Stimulated activated CD4-positive, alpha-beta T cell treated with anti-CD3 and anti-CD28 coated beads, Interleukin-15, amount 100 ng/mL, for 48 hours (primary cell): ENCODE measurements at regions not wholly inside any gene's neighbourhood (a gene's known extent, or its start where the extent isn't known, plus 50 kb on each side); places are given as distances from the start of the nearest gene placed in this dataset.
"Not testable (repeated sequence)": the region's sequence is repeated elsewhere in the genome, so short reads cannot be mapped to it uniquely, and the experiment has no call there.

Experiments used
- DNase-seq, 2 donors: peaks; one replicate each; pipeline ENCODE4 v3.0.0-alpha.2; 2020; ENCODE audit warnings: low read depth in 2 of 2

DNA sequence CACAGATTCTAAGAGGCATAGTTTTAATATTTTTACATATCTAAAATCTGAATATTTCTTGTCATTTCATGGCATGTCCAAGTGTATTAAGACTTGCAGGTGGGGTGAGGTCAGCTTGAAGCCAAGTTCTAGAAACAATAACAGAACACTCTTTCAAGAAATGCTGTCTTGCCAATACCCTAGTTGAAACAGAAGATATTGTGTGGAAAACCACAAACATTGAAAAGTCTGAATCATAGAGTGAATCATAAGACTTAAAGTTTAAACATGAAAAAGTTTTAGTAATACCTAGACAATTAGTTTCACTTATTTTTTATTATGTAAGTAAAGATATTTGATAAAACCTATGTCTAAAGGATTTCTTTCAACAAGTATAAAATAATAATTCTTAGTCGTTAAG lies 191.5 kb upstream of the CAND1 start:
- DNase-seq, result no peak

GRCh38 chr12:67078957-67079356 lies 190.2 kb upstream of the CAND1 start:
- no peak for DNase-seq

- no peak for DNase-seq
Observed at GRCh38 chr12:67080637-67081036, 188.5 kb upstream of the CAND1 start.

DNA sequence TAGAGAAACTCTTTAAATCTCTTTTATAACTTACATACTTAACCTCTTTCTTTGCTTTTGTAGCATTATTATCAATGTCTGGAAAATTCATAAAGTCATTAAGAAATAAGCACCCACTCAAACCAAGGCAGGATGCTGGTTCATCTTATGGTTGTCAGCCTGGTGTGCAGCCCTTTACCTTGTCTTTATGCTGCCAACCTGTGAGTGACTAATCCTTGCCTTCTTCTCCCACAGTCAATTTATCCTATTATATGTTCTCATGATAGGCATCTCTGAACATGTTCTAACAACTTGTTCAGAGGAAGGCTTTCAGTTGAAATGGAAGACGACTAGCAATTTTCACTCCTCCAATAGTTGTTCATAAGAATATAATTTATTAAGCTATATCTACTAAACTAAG lies 186.9 kb upstream of the CAND1 start:
- DNase-seq, result no peak

DNA sequence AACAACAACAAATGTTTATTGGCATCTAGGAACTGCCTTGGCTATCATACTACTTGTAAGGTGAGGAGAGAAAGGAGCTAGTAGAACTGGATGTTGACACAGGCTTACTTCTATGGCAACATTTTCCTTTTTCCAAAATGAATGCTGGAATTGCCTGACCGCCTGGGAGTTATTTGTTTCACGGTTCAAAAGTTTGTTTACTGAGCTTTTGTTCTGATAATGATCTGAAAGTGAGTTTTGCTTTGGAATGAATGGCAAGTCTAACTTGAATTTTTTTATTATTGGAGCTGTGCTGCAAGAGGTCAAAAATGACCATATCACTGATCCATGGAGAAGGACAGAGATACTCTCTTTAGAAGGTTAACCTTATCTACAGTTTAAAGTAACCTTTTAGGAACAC lies 183.5 kb upstream of the CAND1 start:
- DNase-seq, result no peak

GRCh38 chr12:67086116-67086515 lies 183.0 kb upstream of the CAND1 start:
- DNase-seq, result no peak

DNA sequence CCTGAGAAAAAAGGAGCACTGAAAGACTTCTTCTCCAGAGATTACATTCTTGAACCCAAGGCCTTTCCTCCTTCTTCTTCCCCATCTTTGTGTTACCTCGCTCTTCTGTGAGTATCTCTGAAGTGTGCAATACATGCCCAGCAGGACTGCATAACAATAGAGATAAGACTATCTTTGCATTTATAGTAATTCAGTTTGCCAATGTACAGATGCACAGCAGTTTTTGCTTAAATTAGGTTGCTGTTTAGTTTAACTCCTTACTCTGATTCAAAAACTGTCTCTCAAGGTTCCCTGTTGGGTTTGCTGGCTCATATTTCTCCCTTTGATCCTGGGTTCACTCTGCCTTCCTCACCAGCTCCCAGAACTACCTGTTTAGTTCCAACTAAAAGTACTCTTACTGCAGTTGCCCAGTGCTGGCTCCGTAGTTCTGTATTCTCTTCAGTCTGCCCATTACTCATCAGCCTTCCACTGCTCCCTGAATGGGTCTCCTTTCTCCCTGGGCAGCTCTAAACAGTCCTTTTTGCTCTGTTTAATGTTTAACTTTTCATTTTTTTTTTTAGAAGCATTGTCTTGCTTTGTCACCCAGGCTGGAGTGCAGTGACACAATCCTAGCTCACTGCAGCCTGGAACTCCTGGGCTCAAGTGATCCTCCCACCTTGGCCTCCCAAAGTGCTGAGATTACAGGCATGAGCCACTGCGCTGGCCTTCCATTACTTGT lies 180.6 kb upstream of the CAND1 start:
- no peak for DNase-seq

DNA sequence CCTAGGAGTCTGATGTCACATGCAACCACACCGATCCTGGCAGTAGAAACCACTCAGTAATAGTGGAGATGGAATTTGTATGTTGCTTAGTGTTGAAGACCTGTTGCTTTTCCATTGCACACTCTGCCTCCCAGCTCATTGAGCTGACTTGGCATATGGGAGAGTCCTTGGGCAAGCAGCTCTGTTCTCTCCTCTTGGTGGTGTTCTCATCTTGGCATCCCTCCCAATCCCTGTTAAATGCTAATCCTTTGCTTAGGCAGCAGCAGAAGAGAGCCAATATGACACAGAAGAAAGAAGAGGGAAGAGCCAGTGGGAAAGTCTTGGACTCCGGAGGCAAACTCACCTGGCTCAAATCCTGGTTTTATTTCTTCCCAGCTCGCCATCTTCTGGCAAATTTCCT lies 178.0 kb upstream of the CAND1 start:
- no peak for DNase-seq

- no peak for DNase-seq
Observed at GRCh38 chr12:67091678-67092077, 177.5 kb upstream of the CAND1 start.

- DNase-seq, result not testable (repeated sequence)
Observed at GRCh38 chr12:67092934-67093333, 176.2 kb upstream of the CAND1 start.

DNA sequence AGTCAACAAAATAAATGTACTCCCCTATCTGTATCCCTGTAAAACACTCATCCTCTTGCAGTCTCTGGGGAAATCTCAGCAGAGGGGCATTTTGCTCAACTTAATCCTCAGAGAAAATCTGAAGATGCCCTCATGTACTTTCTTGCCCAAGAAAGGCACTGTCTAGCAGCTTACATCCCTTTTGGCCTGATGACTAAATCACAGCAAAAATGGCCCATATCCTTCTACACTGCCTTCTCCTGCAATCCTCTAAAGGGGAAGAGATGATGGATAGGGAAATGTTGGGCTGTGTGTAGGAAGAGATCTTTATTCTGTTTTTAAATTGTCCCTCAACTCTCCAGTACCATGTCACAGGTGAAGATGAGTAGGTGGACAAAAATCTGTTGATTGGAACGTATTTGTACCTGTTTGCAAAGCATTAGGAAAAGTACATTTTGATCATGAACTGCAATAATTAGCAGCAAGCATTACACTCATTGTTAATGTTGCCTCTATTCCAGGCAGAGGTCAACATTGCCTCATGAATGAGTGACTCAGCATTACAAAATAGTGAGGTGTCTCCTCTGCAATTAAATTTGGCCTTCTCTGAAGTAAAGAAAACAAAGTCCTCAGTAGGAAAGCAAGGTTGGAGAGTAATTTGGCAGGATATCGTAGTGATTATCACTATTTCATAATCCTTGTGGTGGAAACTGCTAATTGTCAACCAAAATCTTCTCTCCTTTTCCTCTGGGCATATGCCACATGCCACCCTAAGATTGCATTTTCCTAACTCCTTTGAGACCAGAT lies 172.4 kb upstream of the CAND1 start:
- no peak for DNase-seq

- DNase-seq, result no peak
Observed at GRCh38 chr12:67099858-67100257, 169.3 kb upstream of the CAND1 start.

DNA sequence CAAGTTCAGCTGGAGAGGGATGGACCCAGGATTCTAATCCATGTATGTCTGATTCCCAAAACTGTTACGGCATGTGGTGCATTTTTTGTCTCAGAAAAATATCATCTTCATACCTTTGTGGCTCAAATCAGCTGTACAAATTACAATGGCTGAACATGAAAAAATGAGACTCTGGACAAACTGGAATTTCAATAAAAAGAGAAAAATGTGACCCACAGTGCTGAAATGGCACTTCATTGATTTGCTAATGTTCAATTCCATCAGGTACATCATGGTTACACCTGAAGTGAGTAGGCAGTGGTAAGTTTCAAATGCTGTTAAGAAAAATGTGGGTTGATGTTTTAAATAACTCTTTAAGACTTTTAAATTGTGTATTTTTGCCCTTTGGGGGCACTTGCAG lies 165.6 kb upstream of the CAND1 start:
- no peak for DNase-seq

- no peak for DNase-seq
Observed at GRCh38 chr12:67107235-67107634, 161.9 kb upstream of the CAND1 start.

DNA sequence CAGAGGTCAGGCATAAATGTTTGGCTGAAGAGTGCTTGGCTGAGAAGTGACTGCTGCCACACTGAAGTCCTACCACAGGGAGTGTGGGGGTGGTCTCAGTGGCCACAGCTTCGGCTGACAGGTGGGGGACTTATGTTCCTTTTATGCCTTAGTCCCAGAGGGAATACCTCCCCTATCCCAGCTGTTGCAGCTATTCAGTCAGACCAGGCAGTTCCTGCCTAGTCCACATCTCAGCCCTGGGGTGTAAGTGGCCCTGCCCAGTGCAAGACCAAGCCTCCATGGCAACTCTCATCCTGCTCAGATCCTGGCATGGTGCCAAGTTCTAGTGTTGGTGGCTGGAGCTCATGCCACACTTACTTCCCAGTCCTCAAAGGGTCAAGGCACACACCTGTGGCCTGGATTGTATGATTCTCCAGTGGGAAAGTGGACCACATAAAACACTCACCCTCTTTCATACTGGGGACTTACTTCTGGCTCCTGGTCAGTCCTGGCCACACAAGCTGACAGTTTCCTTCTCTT lies 161.3 kb upstream of the CAND1 start:
- DNase-seq, result no peak

DNA sequence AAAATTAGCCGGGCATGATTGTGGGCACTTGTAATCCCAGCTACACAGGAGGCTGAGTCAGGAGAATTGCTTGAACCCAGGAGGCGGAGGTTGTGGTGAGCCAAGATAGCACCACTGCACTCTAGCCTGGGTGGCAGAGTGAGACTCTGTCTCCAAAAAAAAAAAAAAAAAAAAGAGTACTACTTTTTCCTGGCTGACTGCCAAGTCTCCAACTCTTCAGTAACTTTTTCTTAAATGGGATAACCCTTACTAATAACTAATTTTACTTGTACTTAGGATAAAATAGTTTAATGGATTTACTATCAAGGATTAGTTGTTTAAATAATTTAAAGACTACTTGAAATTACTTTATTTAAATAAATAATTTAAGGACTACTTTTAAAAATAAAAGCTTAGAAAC lies 158.8 kb upstream of the CAND1 start:
- DNase-seq, result not testable (repeated sequence)

- no peak for DNase-seq
Observed at GRCh38 chr12:67111182-67111581, 158.0 kb upstream of the CAND1 start.

DNA sequence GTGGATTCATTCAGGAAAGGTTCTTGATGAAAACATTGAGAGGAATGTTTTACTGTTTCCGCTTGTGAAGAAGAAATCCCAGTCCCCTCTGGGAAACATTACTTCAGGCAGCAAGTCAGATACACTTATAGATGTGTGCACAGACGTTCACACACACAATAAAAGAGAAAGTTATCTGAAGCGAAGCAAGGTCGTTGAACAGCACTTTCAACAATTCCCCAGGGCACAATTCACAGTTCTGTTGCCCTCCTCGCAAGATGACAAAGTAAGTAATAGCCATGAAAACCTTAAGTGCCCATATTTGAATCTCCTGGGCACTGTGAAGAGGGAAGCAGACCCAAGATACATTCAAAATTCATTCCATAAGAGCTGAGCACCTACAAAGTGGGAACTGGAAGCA lies 156.6 kb upstream of the CAND1 start:
- no peak for DNase-seq

DNA sequence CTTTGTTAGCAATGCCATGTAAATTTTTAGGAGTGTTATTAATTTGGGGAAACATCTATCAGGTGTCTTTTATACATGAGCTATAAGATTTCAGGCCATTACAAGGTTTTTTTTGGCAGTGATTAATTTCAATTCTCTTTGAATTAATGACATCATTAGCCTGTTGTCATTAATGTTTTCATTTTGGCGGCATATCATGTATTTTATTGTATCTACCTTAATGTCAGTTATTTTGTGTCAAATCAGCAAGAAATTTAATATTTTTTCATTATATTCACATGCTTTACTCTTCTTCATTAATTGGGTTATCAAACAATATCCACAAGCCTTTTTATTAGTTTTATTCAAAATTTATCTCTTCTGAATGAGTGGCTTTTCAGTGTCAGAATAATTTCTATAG lies 153.0 kb upstream of the CAND1 start:
- no peak for DNase-seq

DNA sequence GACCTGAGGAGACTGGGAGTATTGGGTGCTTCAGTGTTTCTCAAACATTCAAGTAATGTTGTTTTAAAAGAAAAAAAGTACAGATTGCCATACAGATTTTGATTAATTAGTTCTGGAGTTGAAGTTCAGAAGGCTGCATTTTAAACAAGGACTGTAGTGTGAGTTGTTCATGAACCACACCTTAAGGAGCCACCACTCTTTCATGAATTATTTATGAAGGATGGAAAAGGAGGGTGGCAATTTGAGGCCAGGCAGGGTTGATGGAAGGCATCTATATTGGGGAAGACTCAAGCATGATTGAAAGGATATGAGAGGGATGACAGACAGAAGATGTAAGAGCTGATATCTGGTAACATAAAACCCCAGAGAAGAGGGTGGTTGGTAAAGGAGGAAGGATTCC lies 146.6 kb upstream of the CAND1 start:
- no peak for DNase-seq

DNA sequence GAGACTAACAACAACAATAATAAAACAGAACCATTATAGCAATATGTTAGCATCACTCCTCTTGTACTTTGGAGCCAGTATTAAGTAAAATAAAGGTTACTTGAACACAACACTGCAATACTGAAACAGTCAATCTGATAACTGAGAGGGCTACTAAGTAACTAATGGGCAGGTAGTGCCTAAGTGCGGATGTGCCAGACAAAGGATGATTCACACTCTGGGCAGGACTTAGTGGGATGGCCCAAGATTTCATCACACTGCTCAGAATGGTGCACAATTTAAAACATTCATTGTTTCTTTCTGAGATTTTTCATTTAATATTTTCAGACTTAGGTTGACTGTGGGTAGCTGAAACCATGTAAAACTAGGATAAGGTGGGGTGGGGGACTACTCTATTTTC lies 131.9 kb upstream of the CAND1 start:
- no peak for DNase-seq

- peak in 1 of 2 donors; percentile 7 for DNase-seq
Observed at GRCh38 chr12:67141296-67142018, 127.7 kb upstream of the CAND1 start.

GRCh38 chr12:67145692-67146091 lies 123.5 kb upstream of the CAND1 start:
- DNase-seq, result no peak
